Aorta (tissue), 5 donors: ENCODE measurements at regions not wholly inside any gene's neighbourhood (a gene's known extent, or its start where the extent isn't known, plus 50 kb on each side); places are given as distances from the start of the nearest gene placed in this dataset.

ENCODE experiments used
- ATAC-seq: fragments of 200-7000 bp; cut with Tn5 transposase; one replicate; pipeline ENCODE4 v1.9.1; 2022; ENCODE audit warnings: moderate library complexity; ENCODE audit not compliant: low FRiP score
- DNase-seq, 2 donors: peaks; one replicate each; pipeline ENCODE4 v3.0.0-alpha.2; 2020
- H3K27ac ChIP-seq, 2 donors: one replicate each; pipeline ENCODE4 v1.5.1; 2013; ENCODE audit warnings: low read length in 2 of 2, mild to moderate bottlenecking in 2 of 2, moderate library complexity in 2 of 2, control low read depth in 1 of 2, inconsistent platforms in 1 of 2, low read depth in 1 of 2
- H3K27me3 ChIP-seq, 2 donors: one replicate each; pipeline ENCODE4 v1.6.1; 2013; ENCODE audit warnings: control low read depth in 1 of 2, low read length in 1 of 2, mild to moderate bottlenecking in 1 of 2, moderate library complexity in 1 of 2; ENCODE audit not compliant: insufficient read depth in 2 of 2, control insufficient read depth in 1 of 2
- H3K36me3 ChIP-seq, 2 donors: one replicate each; pipeline ENCODE4 v1.6.1; 2013; ENCODE audit warnings: control low read depth in 1 of 2, low read length in 1 of 2, mild to moderate bottlenecking in 1 of 2; ENCODE audit not compliant: insufficient read depth in 2 of 2, control insufficient read depth in 1 of 2
- H3K4me1 ChIP-seq, 2 donors: one replicate each; pipeline ENCODE4 v1.6.1; 2013; ENCODE audit warnings: low read length in 2 of 2, control low read depth in 1 of 2, mild to moderate bottlenecking in 1 of 2, moderate library complexity in 1 of 2; ENCODE audit not compliant: insufficient read depth in 2 of 2, control insufficient read depth in 1 of 2
- H3K4me3 ChIP-seq, 2 donors: one replicate each; pipeline ENCODE4 v1.5.1; 2013; ENCODE audit warnings: low read length in 2 of 2, control low read depth in 1 of 2, mild to moderate bottlenecking in 1 of 2
- H3K9me3 ChIP-seq: one replicate; pipeline ENCODE4 v1.6.1; 2013; ENCODE audit warnings: mild to moderate bottlenecking, low read length; ENCODE audit not compliant: control insufficient read depth
- WGBS, 2 donors: extraction: QIAGEN DNeasy Blood & Tissue Kit; methylation state at CpG; one replicate each; pipeline ENCODE4 v1.1.7; 2013; 5-methylcytosine and 5-hydroxymethylcytosine counted together
- intact Hi-C, 2 donors: fragments of 100-400 bp; cut with DNase I; formaldehyde crosslinking; loops; one replicate each; pipeline versions ENCODE4 v1.14.2 to v1.15.0; 2022
- donor health status: healthy with polysubstance abuse.
- donor health status: Bipolar disorder and iron deficiency.
- donor health status: DM: no; HTN: no; CAD: no.
- donor health status: DM: no; HTN: no; CAD: no.
- donor health status: DM: yes; HTN: yes; CAD: no.

- Histone ChIP-seq H3K27me3 (no peaks in the 10 kb centered on the region), H3K4me1 (no peaks in the 10 kb centered on the region), H3K9me3 (no peaks in the 10 kb centered on the region), H3K27ac (no peak overlapping the region), H3K36me3 (no peaks in the 10 kb centered on the region), H3K4me3 (no peak overlapping the region)
- intact Hi-C loops = no loop called here
- ATAC-seq = no peak
- 90 to 92% methylated on average over 6 of the region's 6 CpGs for WGBS, 2 donors
- DNase-seq = no peak
These were observed 233.1 kb upstream of the SOX11 start for GRCh38 chr2:5459041-5459440.

- 56 to 73% methylated on average over 5 of the region's 5 CpGs for WGBS, 2 donors
- no peak overlapping the region for H3K27ac ChIP-seq
- intact Hi-C loops = no loop called here
- no peak overlapping the region for H3K4me3 ChIP-seq
- H3K36me3 ChIP-seq = no peaks in the 10 kb centered on the region
- no peaks in the 10 kb centered on the region for H3K27me3 ChIP-seq
- DNase-seq (no peak), ATAC-seq (no peak)
- H3K4me1 ChIP-seq = no peaks in the 10 kb centered on the region
- no peaks in the 10 kb centered on the region for H3K9me3 ChIP-seq
These were observed 227.5 kb upstream of the SOX11 start for GRCh38 chr2:5464657-5465056.

- intact Hi-C loops = no loop called here
- Histone ChIP-seq H3K9me3 (no peaks in the 10 kb centered on the region), H3K4me1 (no peaks in the 10 kb centered on the region), H3K36me3 (no peaks in the 10 kb centered on the region), H3K4me3 (no peak overlapping the region), H3K27me3 (no peaks in the 10 kb centered on the region), H3K27ac (no peak overlapping the region)
- WGBS, 2 donors = 73 to 82% methylated on average over 5 of the region's 5 CpGs
- DNase-seq (no peak), ATAC-seq (no peak)
These were observed 226.3 kb upstream of the SOX11 start for GRCh38 chr2:5465859-5466258.

DNA sequence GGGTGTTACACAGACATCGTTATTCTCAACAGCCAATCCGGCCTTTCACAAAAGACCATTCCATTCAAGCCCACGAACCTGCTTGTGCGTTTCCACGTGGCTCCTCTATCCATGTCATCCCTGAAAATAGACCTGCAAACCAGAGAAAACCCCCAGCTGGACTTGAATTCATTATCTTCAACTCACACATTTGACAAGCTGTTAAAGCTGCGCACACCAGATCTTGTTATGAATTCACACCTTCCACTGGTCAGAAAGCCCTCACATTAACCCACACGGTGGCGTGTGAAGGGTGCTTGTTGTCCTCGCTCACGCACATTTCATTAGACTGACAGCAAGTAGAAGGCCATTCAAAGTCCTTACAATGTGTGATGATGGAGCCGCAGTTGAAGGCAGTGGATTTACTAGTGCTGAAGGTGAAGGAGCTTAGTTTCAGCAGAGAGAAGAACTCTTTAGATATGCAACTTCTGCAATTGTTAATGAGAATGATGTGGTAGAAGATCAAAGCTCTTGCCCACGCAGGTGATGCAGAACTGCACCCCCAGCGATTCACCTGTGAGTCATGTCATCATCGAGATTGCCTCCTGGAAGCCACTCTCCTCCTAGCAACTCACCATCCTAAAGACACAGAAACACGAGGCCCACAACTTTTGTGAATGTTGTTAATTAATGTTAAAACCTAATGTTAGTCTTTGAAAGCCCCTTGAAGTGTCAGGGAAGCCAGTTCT is 224.8 kb upstream of the SOX11 start:
- Histone ChIP-seq H3K27me3 (no peaks in the 10 kb centered on the region), H3K27ac (no peak overlapping the region), H3K4me1 (no peaks in the 10 kb centered on the region), H3K9me3 (no peaks in the 10 kb centered on the region), H3K36me3 (no peaks in the 10 kb centered on the region), H3K4me3 (no peak overlapping the region)
- ATAC-seq = no peak
- intact Hi-C loops = no loop called here
- WGBS, 2 donors = 92% methylated on average over 15 of the region's 15 CpGs
- no peak for DNase-seq

GRCh38 chr2:5472673-5473072 is 219.5 kb upstream of the SOX11 start:
- intact Hi-C loops = no loop called here
- H3K4me3 ChIP-seq = no peak overlapping the region
- 84 to 95% methylated on average over 4 of the region's 4 CpGs for WGBS, 2 donors
- H3K36me3 ChIP-seq = no peaks in the 10 kb centered on the region
- no peaks in the 10 kb centered on the region for H3K27me3 ChIP-seq
- no peak overlapping the region for H3K27ac ChIP-seq
- no peak for DNase-seq
- H3K4me1 ChIP-seq = no peaks in the 10 kb centered on the region
- ATAC-seq = no peak
- H3K9me3 ChIP-seq = no peaks in the 10 kb centered on the region

GRCh38 chr2:5473635-5474034 is 218.5 kb upstream of the SOX11 start:
- Histone ChIP-seq H3K36me3 (no peaks in the 10 kb centered on the region), H3K4me3 (no peak overlapping the region), H3K27me3 (no peaks in the 10 kb centered on the region), H3K27ac (no peak overlapping the region), H3K4me1 (no peaks in the 10 kb centered on the region), H3K9me3 (no peaks in the 10 kb centered on the region)
- WGBS, 2 donors = 51 to 59% methylated on average over 6 of the region's 6 CpGs
- no peak for ATAC-seq
- intact Hi-C loops = no loop called here
- DNase-seq = no peak

DNA sequence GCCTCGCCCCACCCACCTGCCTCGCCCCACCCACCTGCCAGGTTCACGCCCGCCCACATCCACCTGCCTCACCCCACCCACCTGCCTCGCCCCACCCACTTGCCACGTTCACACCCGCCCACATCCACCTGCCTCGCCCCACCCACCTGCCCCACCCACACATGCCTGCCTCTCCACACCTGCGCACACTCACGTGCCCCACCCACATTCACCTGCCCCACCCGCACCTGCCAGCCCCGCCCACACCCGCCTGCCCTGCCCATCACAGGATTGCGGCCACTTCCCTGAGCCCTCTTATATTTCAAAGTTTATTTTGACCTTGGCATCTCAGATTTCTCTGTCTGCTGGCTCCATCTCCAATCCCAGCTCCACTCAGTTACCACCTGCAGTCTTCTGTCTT is 217.5 kb upstream of the SOX11 start:
- Histone ChIP-seq H3K36me3 (no peaks in the 10 kb centered on the region), H3K27me3 (no peaks in the 10 kb centered on the region), H3K4me1 (no peaks in the 10 kb centered on the region), H3K9me3 (no peaks in the 10 kb centered on the region), H3K27ac (no peak overlapping the region), H3K4me3 (no peak overlapping the region)
- DNase-seq = no peak
- intact Hi-C loops = no loop called here
- ATAC-seq = no peak
- WGBS, 2 donors = 87 to 92% methylated on average over 9 to 14 of the region's 14 CpGs

DNA sequence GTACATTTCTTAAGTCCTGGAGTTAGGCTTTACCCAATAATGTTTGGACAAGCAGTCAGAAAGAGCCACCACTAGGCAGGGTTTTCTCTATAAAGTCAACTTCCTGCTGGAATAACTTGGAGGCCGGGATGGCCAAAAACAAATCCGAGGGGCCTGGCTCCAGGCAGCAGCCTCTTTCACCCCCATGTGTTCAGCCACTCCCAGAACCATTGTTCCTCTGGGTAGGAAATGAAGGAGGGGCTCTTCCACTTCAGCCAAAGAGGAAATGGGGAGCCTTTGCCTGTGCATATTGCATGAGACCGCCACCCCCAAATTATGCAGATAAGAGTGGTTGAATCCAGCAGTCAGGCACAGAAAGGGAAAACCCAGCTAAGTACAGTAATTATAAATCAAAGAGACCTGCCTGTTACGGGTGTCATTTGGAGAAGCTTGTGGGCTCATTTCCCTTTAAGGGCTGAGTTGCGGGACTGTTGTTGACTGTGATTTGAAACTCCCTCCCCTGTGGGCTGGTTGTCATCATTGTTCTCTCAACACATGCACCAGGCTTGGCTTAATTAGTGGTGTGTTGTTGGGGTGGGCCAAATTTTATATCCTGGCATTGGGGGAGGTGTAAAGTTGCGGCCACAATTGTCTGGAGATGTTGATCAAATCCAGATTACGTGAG is 212.8 kb upstream of the SOX11 start:
- no peak for ATAC-seq
- no peak for DNase-seq
- Histone ChIP-seq H3K9me3 (no peaks in the 10 kb centered on the region), H3K27ac (no peak overlapping the region), H3K4me3 (no peak overlapping the region), H3K36me3 (no peaks in the 10 kb centered on the region), H3K27me3 (no peaks in the 10 kb centered on the region), H3K4me1 (peaks cover 0 to 2% of the 10 kb centered on the region in 2 donors)
- intact Hi-C loops = no loop called here
- 73 to 76% methylated on average over 7 of the region's 7 CpGs for WGBS, 2 donors

GRCh38 chr2:5482929-5483331 is 209.3 kb upstream of the SOX11 start:
- WGBS, 2 donors = 0 to 2% methylated on average over 6 of the region's 6 CpGs
- H3K27ac ChIP-seq = no peak overlapping the region
- H3K36me3 ChIP-seq = no peaks in the 10 kb centered on the region
- H3K4me3 ChIP-seq = no peak overlapping the region
- ATAC-seq (no peak), DNase-seq (no peak)
- peaks cover 2% of the 10 kb centered on the region for H3K9me3 ChIP-seq
- H3K27me3 ChIP-seq = no peaks in the 10 kb centered on the region
- intact Hi-C loops = no loop called here
- H3K4me1 ChIP-seq = peaks cover 0 to 2% of the 10 kb centered on the region in 2 donors
